Caco-2 (cell line): ENCODE measurements at regions not wholly inside any gene's neighbourhood (a gene's known extent, or its start where the extent isn't known, plus 50 kb on each side); places are given as distances from the start of the nearest gene placed in this dataset.

Source experiments
- BruUV-seq: library from RNA; stranded (reverse); fragments of 400-500 nt; replicated peaks from 2 replicates; lab custom pipeline; 2021; lab: Mats Ljungman, UMichigan
- CTCF ChIA-PET: fragments of 300-600 bp; sonication (Branson Sonifier 250); formaldehyde crosslinking; loops from one replicate; lab custom pipeline; 2022; ENCODE audit warnings: antibody characterized with exemption; lab: Charles Lee
- POLR2A ChIA-PET: fragments of 300-600 bp; sonication (Branson Sonifier 250); formaldehyde crosslinking; loops from one replicate; lab custom pipeline; 2022; ENCODE audit warnings: antibody characterized with exemption; lab: Charles Lee
- DNase-seq, 2 experiments: peaks; one replicate each; pipeline versions ENCODE4 v3.0.0 to v3.0.0-alpha.2; 2020 to 2022
- H3K27me3 ChIP-seq: replicated peaks from 2 replicates; pipeline ENCODE4 v1.6.0; 2011; ENCODE audit warnings: low read length; ENCODE audit not compliant: control insufficient read depth, insufficient read depth
- H3K36me3 ChIP-seq: 2 replicates; pipeline ENCODE4 v1.5.1; 2011; ENCODE audit warnings: low read length; ENCODE audit not compliant: control insufficient read depth, insufficient read depth
- H3K4me1 ChIP-seq: fragments of 250-450 bp; sonication (Bioruptor Pico); 2 replicates; pipeline ENCODE4 v1.5.1; 2020; ENCODE audit warnings: mild to moderate bottlenecking
- H3K4me3 ChIP-seq: 2 replicates; pipeline ENCODE4 v1.5.1; 2011; ENCODE audit warnings: low read depth, mild to moderate bottlenecking, control low read depth, low read length
- H3K9me3 ChIP-seq: fragments of 250-450 bp; sonication (Bioruptor Pico); 2 replicates; pipeline ENCODE4 v1.5.1; 2020; ENCODE audit warnings: mild to moderate bottlenecking, moderate library complexity
- H3K27ac Mint-ChIP-seq: one replicate; pipeline ENCODE4 v1.8.0; 2022; ENCODE audit warnings: mixed read lengths; ENCODE audit not compliant: unreplicated experiment
- H3K27me3 Mint-ChIP-seq: one replicate; pipeline ENCODE4 v1.8.0; 2022; ENCODE audit warnings: mixed read lengths; ENCODE audit not compliant: insufficient read depth, unreplicated experiment
- H3K36me3 Mint-ChIP-seq: one replicate; pipeline ENCODE4 v1.8.0; 2022; ENCODE audit warnings: mild to moderate bottlenecking, mixed read lengths; ENCODE audit not compliant: insufficient read depth, unreplicated experiment
- H3K4me1 Mint-ChIP-seq: one replicate; pipeline ENCODE4 v1.8.0; 2022; ENCODE audit warnings: low read depth, mixed read lengths; ENCODE audit not compliant: unreplicated experiment
- H3K4me3 Mint-ChIP-seq: one replicate; pipeline ENCODE4 v1.8.0; 2022; ENCODE audit warnings: mild to moderate bottlenecking, moderate library complexity, mixed read lengths; ENCODE audit not compliant: unreplicated experiment
- H3K9me3 Mint-ChIP-seq: one replicate; pipeline ENCODE4 v1.8.0; 2022; ENCODE audit warnings: mixed read lengths; ENCODE audit not compliant: unreplicated experiment
- CTCF ChIP-seq, 2 experiments: fragments of 200-600 bp in 1 of 2; IDR thresholded peaks; 1 replicate in 1 of 2; 2 replicates in 1 of 2; pipeline versions ENCODE4 v1.5.1 to v1.8.0; 2011 to 2022; ENCODE audit warnings: antibody characterized with exemption in 1 of 2, control low read depth in 1 of 2, inconsistent platforms in 1 of 2, low read depth in 1 of 2, low read length in 1 of 2, mild to moderate bottlenecking in 1 of 2, moderate library complexity in 1 of 2; ENCODE audit not compliant: insufficient read depth in 1 of 2, severe bottlenecking in 1 of 2, unreplicated experiment in 1 of 2
- intact Hi-C: fragments of 100-400 bp; cut with micrococcal nuclease; formaldehyde crosslinking; loops from one replicate; pipeline ENCODE4 v1.10.0; 2022; ENCODE audit not compliant: unreplicated experiment

DNA sequence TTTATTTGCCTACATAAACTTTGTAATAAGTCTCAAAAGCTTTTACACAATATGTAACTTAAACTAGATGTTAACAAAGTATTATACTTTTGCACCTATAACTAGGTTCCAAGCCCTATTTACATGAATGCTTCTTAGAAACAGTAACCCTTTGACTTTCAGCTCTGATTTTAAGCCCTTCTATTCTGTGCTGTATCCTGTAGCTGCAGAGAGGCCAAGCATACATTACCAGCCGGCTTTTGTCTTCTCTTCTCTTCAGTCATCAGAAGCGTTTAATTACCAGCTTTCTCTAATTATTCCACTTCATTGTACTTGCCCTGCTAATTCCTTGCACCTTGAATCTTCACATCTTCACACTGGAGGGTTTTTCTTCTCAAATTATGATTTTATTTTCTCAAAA is 403.1 kb downstream of the PDGFC start:
- Mint-ChIP-seq H3K4me3 (no peak overlapping the region), H3K27ac (no peak overlapping the region), H3K9me3 (no peaks in the 10 kb centered on the region), H3K27me3 (no peaks in the 10 kb centered on the region), H3K36me3 (no peaks in the 10 kb centered on the region), H3K4me1 (no peaks in the 10 kb centered on the region)
- intact Hi-C loops: no loop called here
- H3K9me3 ChIP-seq: no peaks in the 10 kb centered on the region
- ChIA-PET POLR2A (no interaction called here), CTCF (no interaction called here)
- H3K4me3 ChIP-seq: no peak overlapping the region
- no peak for TF ChIP-seq CTCF (IDR thresholded peaks at IDR 0.05; ENCODE audit: insufficient read depth in 1 of 2, low read depth in 1 of 2, low read length in 1 of 2, severe bottlenecking in 1 of 2, unreplicated experiment in 1 of 2)
- H3K4me1 ChIP-seq: no peaks in the 10 kb centered on the region
- no peaks in the 10 kb centered on the region for H3K27me3 ChIP-seq
- BruUV-seq: no TSS peak
- no peak for DNase-seq
- no peaks in the 10 kb centered on the region for H3K36me3 ChIP-seq

- Mint-ChIP-seq H3K4me1 (no peaks in the 10 kb centered on the region), H3K27ac (no peak overlapping the region), H3K9me3 (no peaks in the 10 kb centered on the region), H3K27me3 (no peaks in the 10 kb centered on the region), H3K4me3 (no peak overlapping the region), H3K36me3 (no peaks in the 10 kb centered on the region)
- BruUV-seq: no TSS peak
- no peaks in the 10 kb centered on the region for H3K36me3 ChIP-seq
- DNase-seq: no peak
- no peaks in the 10 kb centered on the region for H3K4me1 ChIP-seq
- no peaks in the 10 kb centered on the region for H3K27me3 ChIP-seq
- intact Hi-C loops: no loop called here
- H3K9me3 ChIP-seq: no peaks in the 10 kb centered on the region
- CTCF ChIA-PET: no interaction called here
- TF ChIP-seq CTCF (IDR thresholded peaks at IDR 0.05; ENCODE audit: insufficient read depth in 1 of 2, low read depth in 1 of 2, low read length in 1 of 2, severe bottlenecking in 1 of 2, unreplicated experiment in 1 of 2): no peak
- no peak overlapping the region for H3K4me3 ChIP-seq
- POLR2A ChIA-PET: no interaction called here
Measured at GRCh38 chr4:156568041-156568440, 403.6 kb downstream of the PDGFC start.

DNA sequence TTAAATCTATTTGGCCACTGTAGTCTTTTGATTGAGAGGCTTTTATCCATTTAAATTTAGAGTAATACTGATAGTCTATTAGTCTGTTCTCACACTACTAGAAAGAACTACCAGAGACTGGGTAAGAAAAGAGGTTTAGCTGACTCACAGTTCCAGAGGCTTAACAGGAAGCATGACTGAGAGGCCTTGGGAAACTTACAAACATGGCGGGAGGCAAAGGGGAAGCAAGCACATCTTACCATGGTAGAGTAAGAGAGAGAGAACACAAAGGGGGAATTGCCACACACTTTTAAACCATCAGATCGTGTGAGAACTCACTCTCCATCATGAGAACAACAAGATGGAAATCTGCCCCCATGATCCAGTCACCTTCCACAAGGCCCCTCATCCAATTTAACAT is 410.9 kb downstream of the PDGFC start:
- ChIA-PET POLR2A (no interaction called here), CTCF (no interaction called here)
- no peak for DNase-seq
- Histone ChIP-seq H3K9me3 (no peaks in the 10 kb centered on the region), H3K4me1 (no peaks in the 10 kb centered on the region), H3K27me3 (no peaks in the 10 kb centered on the region), H3K4me3 (no peak overlapping the region), H3K36me3 (no peaks in the 10 kb centered on the region)
- Mint-ChIP-seq H3K27me3 (peaks cover 2% of the 10 kb centered on the region), H3K4me3 (no peak overlapping the region), H3K9me3 (no peaks in the 10 kb centered on the region), H3K27ac (no peak overlapping the region), H3K4me1 (no peaks in the 10 kb centered on the region), H3K36me3 (no peaks in the 10 kb centered on the region)
- intact Hi-C loops: no loop called here
- TF ChIP-seq CTCF (IDR thresholded peaks at IDR 0.05; ENCODE audit: insufficient read depth in 1 of 2, low read depth in 1 of 2, low read length in 1 of 2, severe bottlenecking in 1 of 2, unreplicated experiment in 1 of 2): no peak
- BruUV-seq: no TSS peak
